Activated T-cell treated with anti-CD3 and anti-CD28 coated beads for 4 hours (primary cell): ENCODE measurements at regions not wholly inside any gene's neighbourhood (a gene's known extent, or its start where the extent isn't known, plus 50 kb on each side); places are given as distances from the start of the nearest gene placed in this dataset.

Experiments used
- DNase-seq: peaks from one replicate; pipeline ENCODE4 v3.0.0-alpha.2; 2020

- no peak for DNase-seq
Measured at GRCh38 chr6:44533421-44533820, 145.9 kb downstream of the CDC5L start.

DNA sequence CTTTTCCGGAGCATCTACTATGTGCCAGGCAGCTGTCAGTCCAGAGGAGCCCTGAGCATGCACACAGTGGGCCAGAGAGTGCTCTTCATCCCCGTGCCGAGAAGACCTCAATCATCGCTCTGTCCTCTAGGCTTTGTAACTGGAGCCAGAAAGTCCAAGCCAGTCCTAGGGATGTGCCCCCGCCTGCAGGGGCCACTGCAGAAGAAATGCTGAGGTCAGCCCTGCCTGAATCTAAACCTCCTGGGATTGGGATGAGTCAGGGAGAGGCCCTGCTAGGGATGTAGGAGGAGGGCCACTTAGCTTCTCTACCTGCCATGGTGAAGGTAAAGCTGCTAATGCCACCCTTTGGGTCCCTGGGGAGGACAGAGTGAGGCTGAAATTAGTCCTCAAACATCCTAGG lies 146.8 kb downstream of the CDC5L start:
- no peak for DNase-seq

GRCh38 chr6:44535446-44535845 lies 147.9 kb downstream of the CDC5L start:
- DNase-seq = no peak

DNA sequence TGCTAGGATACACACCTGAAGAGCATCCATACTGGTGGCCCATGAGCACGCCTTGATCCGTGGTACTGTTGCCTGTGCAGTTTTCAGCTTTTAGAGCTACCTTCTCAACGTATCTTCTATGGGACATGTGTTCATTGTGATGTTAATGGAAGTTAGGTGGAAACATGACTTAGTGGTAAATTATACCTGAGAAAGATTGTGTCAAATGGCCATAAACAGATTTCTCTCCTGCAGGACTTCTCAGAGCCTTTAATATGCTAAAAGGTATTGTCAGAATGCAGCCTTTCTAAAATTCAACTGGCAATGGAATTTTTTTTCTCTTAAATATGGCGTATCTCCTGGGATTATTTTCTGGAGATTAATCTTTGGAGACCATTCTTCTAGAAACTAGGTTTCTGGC lies 148.5 kb downstream of the CDC5L start:
- DNase-seq = no peak

DNA sequence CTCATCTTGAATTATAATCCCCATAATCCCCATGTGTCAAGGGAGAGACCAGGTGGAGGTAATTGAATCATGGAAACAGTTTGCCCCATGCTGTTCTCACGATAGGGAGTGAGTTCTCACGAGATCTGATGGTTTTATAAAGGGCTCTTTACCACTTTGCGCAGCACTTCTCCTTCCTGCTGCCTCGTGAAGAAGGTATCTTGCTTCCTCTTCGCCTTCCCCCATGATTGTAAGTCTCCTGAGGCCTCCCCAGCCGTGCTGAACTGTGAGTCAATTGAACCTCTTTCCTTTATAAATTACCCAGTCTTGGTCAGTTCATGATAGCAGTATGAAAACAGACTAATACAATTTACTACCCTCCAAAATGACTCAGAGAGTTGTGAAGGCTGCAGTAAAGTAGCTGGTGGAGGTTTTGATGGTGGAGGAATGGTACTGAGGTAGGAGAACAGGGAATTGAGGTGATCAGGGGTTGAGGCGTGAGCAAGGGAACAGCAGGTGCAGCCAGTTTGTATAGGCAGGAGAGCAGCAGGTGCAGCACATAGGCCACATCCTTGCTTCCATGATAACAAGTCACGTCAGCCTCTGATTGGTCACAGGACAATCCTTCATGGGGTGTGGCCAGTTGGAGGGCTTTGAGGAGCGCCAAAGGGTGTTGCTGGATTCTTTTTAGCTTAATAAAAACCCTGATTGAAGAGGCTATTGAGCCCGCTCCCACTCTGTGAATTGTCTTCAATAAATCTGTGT lies 150.0 kb downstream of the CDC5L start:
- no peak for DNase-seq

DNA sequence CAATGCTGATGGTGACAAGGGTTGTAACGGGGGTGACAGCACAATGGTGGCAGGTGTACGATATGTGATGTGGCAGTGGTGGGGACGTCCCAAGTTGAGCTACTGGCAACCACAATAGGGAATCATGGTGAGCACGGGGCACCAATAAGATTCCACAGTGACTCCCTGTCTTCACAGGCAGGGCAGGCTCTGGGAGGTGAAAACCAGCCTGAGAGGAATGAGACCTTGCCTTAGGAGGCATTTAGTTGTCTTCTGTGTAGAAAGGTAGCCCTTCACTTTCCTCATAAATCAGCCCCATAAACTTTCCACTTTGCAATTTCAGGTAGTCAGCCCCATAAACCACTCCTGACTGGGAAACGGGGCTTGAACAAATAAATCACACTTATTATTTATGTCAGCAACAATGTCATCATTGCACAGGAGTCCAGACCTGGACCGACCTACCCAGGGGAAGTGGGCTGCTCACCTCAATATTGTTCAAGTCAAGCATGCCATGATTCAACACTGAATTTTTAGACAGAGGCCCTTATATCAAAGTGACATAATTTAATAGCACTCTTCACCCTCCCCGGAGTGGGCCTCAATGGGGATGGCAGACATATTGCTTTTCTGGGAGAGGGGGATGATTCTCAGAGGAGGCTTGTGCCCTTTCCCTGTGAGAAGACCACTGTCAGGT lies 150.8 kb downstream of the CDC5L start:
- no peak for DNase-seq

DNA sequence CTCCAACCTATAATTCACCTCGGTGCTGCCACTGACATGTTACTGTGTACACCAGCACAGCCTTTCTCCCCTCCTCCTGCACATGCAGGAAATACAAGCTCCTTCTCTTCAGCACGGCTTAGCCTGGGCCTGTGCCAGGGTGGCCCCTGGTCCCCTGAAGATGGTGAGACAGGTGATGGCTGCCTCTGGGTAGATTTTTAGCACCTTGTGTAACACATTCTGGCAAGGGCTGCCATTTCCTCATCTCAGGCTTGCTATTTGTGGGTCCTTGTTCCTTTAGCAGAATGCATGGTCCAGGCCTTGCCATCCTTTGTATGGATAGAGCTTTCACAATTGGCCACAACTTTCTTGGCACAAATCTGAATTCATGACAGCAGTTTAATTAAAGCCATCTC lies 151.3 kb downstream of the CDC5L start:
- DNase-seq = no peak

GRCh38 chr6:44539701-44540355 lies 152.3 kb downstream of the CDC5L start:
- no peak for DNase-seq

DNA sequence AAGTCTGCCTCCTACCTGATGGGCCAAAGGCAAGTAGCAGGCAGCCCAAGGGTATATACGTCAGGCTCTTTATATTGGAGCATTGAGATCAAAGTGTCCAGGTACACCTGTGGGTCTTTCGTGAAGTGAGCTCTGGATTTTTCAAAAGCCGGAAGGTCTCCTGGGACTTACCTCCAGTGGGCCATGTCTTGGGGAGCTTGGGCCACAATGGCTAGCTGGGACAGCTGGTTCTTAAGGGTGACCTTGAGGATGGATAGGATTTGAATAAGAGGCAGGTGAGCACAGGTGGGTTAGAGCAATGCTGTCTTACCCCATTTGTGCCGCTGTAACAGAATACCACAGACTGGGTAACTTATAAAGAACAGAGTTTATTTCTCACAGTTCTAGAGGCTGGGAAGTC lies 153.4 kb downstream of the CDC5L start:
- no peak for DNase-seq

GRCh38 chr6:44542401-44543116 lies 155.1 kb downstream of the CDC5L start:
- no peak for DNase-seq

DNA sequence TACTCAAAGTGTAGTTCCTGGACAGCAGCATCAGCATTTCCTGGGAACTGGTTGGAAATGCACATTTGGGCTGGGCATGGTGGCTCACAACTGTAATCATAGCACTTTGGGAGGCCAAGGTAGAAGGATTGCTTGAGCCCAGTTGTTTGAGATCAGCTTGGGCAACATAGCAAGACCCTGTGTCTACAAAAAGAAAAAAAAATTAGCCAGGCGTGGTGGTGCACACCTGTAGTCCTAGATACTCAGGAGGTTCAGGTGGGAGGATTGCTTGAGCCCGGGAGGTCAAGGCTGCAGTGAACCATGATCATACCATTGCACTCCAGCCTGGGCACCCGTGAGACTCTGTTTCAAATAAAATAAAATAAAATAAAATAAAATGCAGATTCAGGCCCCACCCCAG lies 156.2 kb downstream of the CDC5L start:
- no peak for DNase-seq

- no peak for DNase-seq
Measured at GRCh38 chr6:44545224-44545623, 157.7 kb downstream of the CDC5L start.

- DNase-seq = no peak
Measured at GRCh38 chr6:44548319-44548718, 160.8 kb downstream of the CDC5L start.

- DNase-seq = no peak
Measured at GRCh38 chr6:44549516-44549915, 162.0 kb downstream of the CDC5L start.

- DNase-seq = no peak
Measured at GRCh38 chr6:44554194-44554593, 166.7 kb downstream of the CDC5L start.

DNA sequence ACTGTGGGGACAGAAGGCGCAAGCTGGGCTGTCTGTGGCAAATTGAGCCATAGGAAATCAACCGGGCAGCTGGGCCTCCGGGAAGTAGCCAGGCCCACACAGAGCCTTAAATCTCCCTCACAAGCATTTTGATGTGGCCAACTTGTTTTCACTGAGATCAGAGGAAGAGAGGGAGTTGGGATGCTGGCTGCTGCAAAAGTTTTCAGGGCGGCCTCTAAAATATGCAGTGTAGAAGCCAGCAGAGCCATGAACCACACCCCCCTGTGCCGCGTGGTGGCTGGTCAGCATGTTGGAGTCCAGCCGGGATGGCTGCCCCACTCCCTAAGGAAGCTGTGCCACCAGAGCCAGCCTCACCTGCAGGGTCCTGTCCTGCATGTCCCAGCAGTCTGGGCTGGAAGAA lies 167.4 kb downstream of the CDC5L start:
- no peak for DNase-seq

GRCh38 chr6:44556046-44556445 lies 168.5 kb downstream of the CDC5L start:
- no peak for DNase-seq

DNA sequence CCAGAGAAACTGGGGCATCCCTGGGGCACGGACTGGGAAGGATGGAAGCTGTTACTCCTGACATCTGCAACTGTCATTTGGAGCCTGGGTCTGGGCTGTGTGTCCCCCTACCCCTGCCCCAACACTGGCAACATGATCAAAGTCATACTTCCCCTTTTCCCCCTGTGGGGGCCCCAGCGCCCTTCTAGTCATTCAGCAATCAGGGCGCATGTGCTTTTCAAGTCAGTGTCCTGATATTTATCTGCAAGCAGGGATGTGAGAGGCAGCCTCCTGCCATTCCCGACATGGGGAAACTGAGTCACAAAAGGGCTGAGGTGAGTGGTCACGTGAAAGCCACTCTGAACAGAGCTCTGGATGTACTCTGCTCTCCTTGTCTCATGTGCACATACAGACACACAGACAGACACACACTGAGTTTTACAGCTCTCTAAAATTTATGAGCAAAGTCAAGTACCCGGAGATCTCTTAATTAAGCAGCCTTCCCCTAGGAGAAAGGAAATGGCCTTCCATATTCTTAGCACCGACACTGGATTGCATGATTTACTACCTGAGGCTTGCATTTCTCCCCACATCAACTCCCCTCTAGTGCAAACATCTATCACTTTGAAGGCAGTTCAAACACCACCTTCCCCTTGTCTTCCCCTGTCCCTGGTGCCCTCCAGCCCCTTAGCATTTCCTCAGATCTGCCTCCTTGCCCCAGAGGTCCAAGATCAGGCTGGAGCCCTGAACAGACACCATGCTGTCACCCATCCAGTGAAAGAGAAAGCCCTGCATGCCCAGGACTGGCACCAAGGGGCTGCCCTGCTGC lies 170.7 kb downstream of the CDC5L start:
- no peak for DNase-seq

GRCh38 chr6:44558832-44559251 lies 171.3 kb downstream of the CDC5L start:
- no peak for DNase-seq

DNA sequence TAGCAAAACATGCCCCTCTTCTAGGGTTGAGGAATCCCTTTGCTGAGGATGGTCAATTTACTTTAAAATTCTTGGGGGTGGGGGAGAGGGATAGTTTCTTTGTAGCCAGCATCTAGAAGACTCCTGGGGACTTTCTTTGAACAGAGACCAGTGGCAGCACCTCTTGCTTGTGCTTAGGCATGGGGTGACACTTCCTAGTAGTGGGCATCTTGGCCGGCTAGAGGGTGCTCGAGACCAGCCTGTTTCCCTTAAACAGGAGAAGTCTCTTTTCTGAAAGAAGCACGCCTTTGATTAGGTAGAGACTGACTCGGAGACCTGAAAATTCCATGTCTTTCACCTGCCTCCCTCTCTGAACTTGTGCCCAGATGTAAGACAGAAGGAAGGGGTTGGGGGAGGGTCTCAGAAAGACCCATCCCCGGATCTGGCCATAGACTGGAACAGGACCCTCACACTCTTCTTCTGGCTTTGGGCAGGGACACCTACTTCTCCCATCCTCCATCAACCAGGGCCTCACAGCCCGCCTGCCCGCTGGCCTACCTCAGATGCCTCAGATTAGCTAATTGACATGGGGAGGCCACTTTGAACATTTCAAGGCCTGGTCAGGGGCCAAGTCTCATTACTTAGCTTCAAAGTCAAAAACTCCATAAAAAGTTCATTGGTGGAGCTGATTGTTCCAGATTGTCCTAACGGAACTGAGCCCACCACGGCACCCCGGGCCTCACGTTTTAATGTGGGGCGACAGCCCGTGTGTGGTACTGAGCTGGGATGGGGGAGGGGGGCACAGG lies 172.2 kb downstream of the CDC5L start:
- DNase-seq = no peak

- DNase-seq = no peak
Measured at GRCh38 chr6:44560458-44561059, 173.1 kb downstream of the CDC5L start.
